K562 (cell line): ENCODE measurements at regions not wholly inside any gene's neighbourhood (a gene's known extent, or its start where the extent isn't known, plus 50 kb on each side); places are given as distances from the start of the nearest gene placed in this dataset.

Experiments
- ATAC-seq: fragments of 200-7000 bp; cut with Tn5 transposase; 3 replicates; pipeline ENCODE4 v1.9.1; 2020; ENCODE audit warnings: moderate library complexity
- BruUV-seq: library from RNA; stranded (reverse); fragments of 400-500 nt; replicated peaks from 2 replicates; lab custom pipeline; 2021; lab: Mats Ljungman, UMichigan
- CTCF ChIA-PET: fragments of 300-600 bp; formaldehyde crosslinking; extraction: SDS; loops from one replicate; lab custom pipeline; 2021; ENCODE audit warnings: low intra/inter-chr PET ratio; lab: Yijun Ruan, JAX
- POLR2A ChIA-PET: fragments of 300-600, 350-650 bp; sonication (Branson Sonifier 250); formaldehyde crosslinking; extraction: SDS; loops from one replicate; lab custom pipeline; 2021; ENCODE audit warnings: antibody characterized with exemption, inconsistent platforms; lab: Yijun Ruan, JAX
- DNase-seq, 4 experiments: peaks; one replicate each; pipeline versions ENCODE4 v3.0.0 to v3.0.0-alpha.2; 2011 to 2018; ENCODE audit warnings: low spot score in 3 of 4, mixed read lengths in 3 of 4; ENCODE audit errors: extremely low read depth in 1 of 4
- FAIRE-seq: peaks from 2 replicates; lab custom pipeline; 2011; peaks lifted over from hg19 to GRCh38; lab: Jason Lieb, UNC
- H2AFZ ChIP-seq: 2 replicates; pipeline ENCODE4 v1.6.0; 2011; ENCODE audit warnings: low read depth, low read length, control low read depth, inconsistent platforms
- H3K27ac ChIP-seq: fragments of 200-600 bp; 3 replicates; pipeline ENCODE4 v1.8.0; 2011; ENCODE audit warnings: low read depth, mild to moderate bottlenecking, control low read depth, inconsistent platforms, low read length, moderate library complexity, mixed read lengths; ENCODE audit errors: extremely low read depth
- H3K27me3 ChIP-seq, 2 experiments: fragments of 300-600 bp in 1 of 2; 2 replicates in 1 of 2; 3 replicates in 1 of 2; pipeline versions ENCODE4 v1.6.0 to v1.8.0; 2011; ENCODE audit warnings: inconsistent platforms in 2 of 2, low read length in 2 of 2, mild to moderate bottlenecking in 1 of 2, mixed read lengths in 1 of 2, moderate library complexity in 1 of 2; ENCODE audit not compliant: control insufficient read depth in 2 of 2, insufficient read depth in 2 of 2
- H3K36me3 ChIP-seq: fragments of 300-600 bp; 3 replicates; pipeline ENCODE4 v1.8.0; 2011; ENCODE audit warnings: mild to moderate bottlenecking, low read length, inconsistent platforms; ENCODE audit not compliant: control insufficient read depth, insufficient read depth
- H3K4me1 ChIP-seq, 2 experiments: fragments of 200-600 bp in 1 of 2; replicated peaks in 1 of 2; 2 replicates in 1 of 2; 3 replicates in 1 of 2; pipeline versions ENCODE4 v1.5.1 to v1.8.0; 2011; ENCODE audit warnings: inconsistent platforms in 2 of 2, low read length in 2 of 2, mild to moderate bottlenecking in 1 of 2, mixed read lengths in 1 of 2, moderate library complexity in 1 of 2; ENCODE audit not compliant: control insufficient read depth in 2 of 2, insufficient read depth in 2 of 2
- H3K4me2 ChIP-seq: 2 replicates; pipeline ENCODE4 v1.6.1; 2011; ENCODE audit warnings: low read length, control low read depth, inconsistent platforms, mixed read lengths; ENCODE audit not compliant: insufficient read depth
- H3K4me3 ChIP-seq: fragments of 200-600 bp; sonication (generic), shearing (Covaris generic); 2 replicates; pipeline ENCODE4 v1.5.1; 2016; ENCODE audit warnings: control low read depth, inconsistent platforms
- H3K79me2 ChIP-seq: fragments of 200-600 bp; 3 replicates; pipeline ENCODE4 v1.8.0; 2011; ENCODE audit warnings: low read length, inconsistent platforms; ENCODE audit not compliant: control insufficient read depth, insufficient read depth
- H3K9ac ChIP-seq, 2 experiments: 2 replicates each; pipeline versions ENCODE4 v1.6.0 to v1.6.1; 2011; ENCODE audit warnings: low read depth in 2 of 2, low read length in 2 of 2, control low read depth in 1 of 2, inconsistent platforms in 1 of 2, mild to moderate bottlenecking in 1 of 2, mixed read lengths in 1 of 2; ENCODE audit not compliant: insufficient read depth in 1 of 2
- H3K9me1 ChIP-seq: one replicate; pipeline ENCODE4 v1.6.0; 2011; ENCODE audit warnings: inconsistent platforms, mild to moderate bottlenecking, low read length, moderate library complexity; ENCODE audit not compliant: control insufficient read depth, insufficient read depth
- H3K9me3 ChIP-seq: replicated peaks from 2 replicates; pipeline ENCODE4 v1.5.1; 2011; ENCODE audit warnings: low read depth, low read length, inconsistent platforms; ENCODE audit not compliant: control insufficient read depth, insufficient read depth
- H4K20me1 ChIP-seq: replicated peaks from 2 replicates; pipeline ENCODE4 v1.6.1; 2011; ENCODE audit warnings: low read length, inconsistent platforms, mixed read lengths; ENCODE audit not compliant: control insufficient read depth, insufficient read depth
- CREB1 ChIP-seq, 2 experiments: sonication (generic) in 1 of 2; formaldehyde crosslinking in 1 of 2; IDR thresholded peaks; 2 replicates each; pipeline versions ENCODE4 v1.6.1 to v1.8.0; 2012 to 2022; ENCODE audit warnings: inconsistent platforms in 1 of 2, mild to moderate bottlenecking in 1 of 2, missing genetic modification reagents in 1 of 2, moderate library complexity in 1 of 2
- FOS ChIP-seq: IDR thresholded peaks from 3 replicates; pipeline ENCODE4 v1.6.1; 2011; ENCODE audit not compliant: insufficient read length; ENCODE audit errors: extremely low read depth
- GABPB2 ChIP-seq: fragments of 250-450 bp; sonication (Bioruptor Pico); conservative IDR thresholded peaks from 2 replicates; pipeline ENCODE4 v1.5.1; 2021; ENCODE audit warnings: mild to moderate bottlenecking
- GTF2F1 ChIP-seq: IDR thresholded peaks from 2 replicates; pipeline ENCODE4 v1.6.1; 2011; ENCODE audit warnings: low read depth, low read length, improper control_type of control experiment
- HDGF ChIP-seq: fragments of 450-650 bp; IDR thresholded peaks from 2 replicates; pipeline ENCODE4 v1.6.1; 2016
- NFIC ChIP-seq: fragments of 450-650 bp; IDR thresholded peaks from 2 replicates; pipeline ENCODE4 v1.6.1; 2017; ENCODE audit warnings: mild to moderate bottlenecking, inconsistent platforms
- NR3C1 ChIP-seq: sonication (generic); formaldehyde crosslinking; IDR thresholded peaks from 2 replicates; pipeline ENCODE4 v1.8.1; 2022; ENCODE audit warnings: missing genetic modification reagents
- SAFB2 ChIP-seq: fragments of 200-400 bp; formaldehyde crosslinking; IDR thresholded peaks from 2 replicates; pipeline ENCODE4 v1.6.1; 2018; ENCODE audit warnings: borderline replicate concordance, low read length, low read depth, moderate library complexity; ENCODE audit not compliant: severe bottlenecking
- SOX6 ChIP-seq: fragments of 450-650 bp; IDR thresholded peaks from 2 replicates; pipeline ENCODE4 v1.6.1; 2014; ENCODE audit warnings: mild to moderate bottlenecking
- SRSF9 ChIP-seq: fragments of 200-400 bp; formaldehyde crosslinking; IDR thresholded peaks from 2 replicates; pipeline ENCODE4 v1.6.1; 2017; ENCODE audit warnings: low read depth, low read length, borderline replicate concordance
- UBTF ChIP-seq, 2 experiments: IDR thresholded peaks; 2 replicates each; pipeline ENCODE4 v1.6.1; 2012; ENCODE audit warnings: improper control_type of control experiment in 2 of 2, low read depth in 2 of 2, low read length in 2 of 2, borderline replicate concordance in 1 of 2
- ZNF395 ChIP-seq: fragments of 200-800 bp; sonication (Bioruptor generic); IDR thresholded peaks from 2 replicates; pipeline ENCODE4 v1.6.1; 2017; ENCODE audit warnings: missing genetic modification characterization, missing compliant biosample characterization
- ZNF644 ChIP-seq: fragments of 200-800 bp; sonication (Bioruptor generic); IDR thresholded peaks from 2 replicates; pipeline ENCODE4 v1.6.1; 2016; ENCODE audit warnings: low read depth, missing genetic modification characterization, missing compliant biosample characterization
- ZNF696 ChIP-seq: fragments of 250-450 bp; sonication (Bioruptor Pico); conservative IDR thresholded peaks from 2 replicates; pipeline ENCODE4 v1.4.0; 2020; ENCODE audit warnings: mild to moderate bottlenecking, moderate library complexity
- ZNF707 ChIP-seq: fragments of 250-450 bp; sonication (Bioruptor Pico); conservative IDR thresholded peaks from 2 replicates; pipeline ENCODE4 v1.8.0; 2022; ENCODE audit warnings: inconsistent platforms, mild to moderate bottlenecking, moderate library complexity
- ZNF778 ChIP-seq: fragments of 450-650 bp; formaldehyde crosslinking; IDR thresholded peaks from 2 replicates; pipeline ENCODE4 v1.4.0; 2020; ENCODE audit warnings: mild to moderate bottlenecking, moderate library complexity
- WGBS: fragments of 100-300 bp; shearing (Covaris generic); methylation state at CpG from one replicate; pipeline ENCODE4 v1.1.6; 2016; ENCODE audit warnings: low coverage, mixed read lengths; ENCODE audit not compliant: insufficient coverage; ENCODE audit errors: missing lambda C conversion rate; 5-methylcytosine and 5-hydroxymethylcytosine counted together
- in situ Hi-C: fragments of 300-500 bp; cut with MboI; formaldehyde crosslinking; loops from 4 replicates; pipeline ENCODE4 v1.15.0; 2018; ENCODE audit warnings: inconsistent platforms, mixed read lengths
- intact Hi-C: fragments of 100-400 bp; cut with micrococcal nuclease; formaldehyde crosslinking; loops from 2 replicates; pipeline ENCODE4 v1.14.2; 2022

GRCh38 chr12:84601483-84601882 lies 311.1 kb downstream of the SLC6A15 start:
- in situ Hi-C loops (no loop called here), intact Hi-C loops (no loop called here)
- H3K27me3 ChIP-seq, result no peaks in the 10 kb centered on the region
- FAIRE-seq (no peak), DNase-seq (no peak), ATAC-seq (no peak)
- ChIA-PET CTCF (no interaction called here), POLR2A (no interaction called here)
- H2AFZ ChIP-seq, result no peak overlapping the region
- WGBS, result 2% methylated on average over 3 of the region's 3 CpGs
- peaks cover 2% of the 10 kb centered on the region; the same call in 1 of the 2 replicates for H3K9me3 ChIP-seq
- H3K4me2 ChIP-seq, result no peak overlapping the region
- no peaks in the 10 kb centered on the region for H3K4me1 ChIP-seq
- no peaks in the 10 kb centered on the region for H3K9me1 ChIP-seq
- TF ChIP-seq SAFB2 (no peak), NR3C1 (CRISPR knock-in tag) (no peak), ZNF395 (CRISPR knock-in tag) (no peak), HDGF (no peak), GTF2F1 (no peak), ZNF778 (CRISPR knock-in tag) (no peak), GABPB2 (CRISPR knock-in tag) (no peak), ZNF696 (CRISPR knock-in tag) (no peak), FOS (no peak), NFIC (no peak), ZNF644 (no peak), SRSF9 (no peak), SOX6 (no peak), UBTF (IDR thresholded peaks at IDR 0.05; ENCODE audit: borderline replicate concordance in 1 of 2, low read depth in 2 of 2, low read length in 2 of 2) (no peak), CREB1 (IDR thresholded peaks at IDR 0.05) (no peak), CREB1 (CRISPR knock-in tag; IDR thresholded peaks at IDR 0.05) (no peak), ZNF707 (no peak)
- no peak overlapping the region for H3K27ac ChIP-seq
- no peak overlapping the region for H3K4me3 ChIP-seq
- no peak overlapping the region for H3K9ac ChIP-seq
- no peaks in the 10 kb centered on the region for H4K20me1 ChIP-seq
- H3K79me2 ChIP-seq, result no peaks in the 10 kb centered on the region
- H3K36me3 ChIP-seq, result no peaks in the 10 kb centered on the region
- no TSS peak for BruUV-seq
